ENCODE measurements at regions not wholly inside any gene's neighbourhood (a gene's known extent, or its start where the extent isn't known, plus 50 kb on each side); places are given as distances from the start of the nearest gene placed in this dataset.
"Not testable (repeated sequence)": the region's sequence is repeated elsewhere in the genome, so short reads cannot be mapped to it uniquely, and the experiment has no call there.

- no peak for FAIRE-seq
Observed at GRCh38 chr15:92705764-92706163, 50.2 kb upstream of the FAM174B start.

- no peak for FAIRE-seq
Observed at GRCh38 chr15:92706201-92706600, 50.6 kb upstream of the FAM174B start.

GRCh38 chr15:92707880-92708551, 52.4 kb upstream of the FAM174B start:
- FAIRE-seq, result no peak

GRCh38 chr15:92708635-92709034, 53.1 kb upstream of the FAM174B start:
- no peak for FAIRE-seq

- FAIRE-seq, result no peak
Observed at GRCh38 chr15:92709110-92709790, 53.7 kb upstream of the FAM174B start.

GRCh38 chr15:92711457-92711831, 55.9 kb upstream of the FAM174B start:
- FAIRE-seq, result no peak

- no peak for FAIRE-seq
Observed at GRCh38 chr15:92714077-92714476, 58.5 kb upstream of the FAM174B start.

GRCh38 chr15:92714477-92715401, 59.2 kb upstream of the FAM174B start:
- FAIRE-seq, result peak; percentile 66

- FAIRE-seq, result no peak
Observed at GRCh38 chr15:92715758-92716157, 60.2 kb upstream of the FAM174B start.

GRCh38 chr15:92719021-92719420, 63.4 kb upstream of the FAM174B start:
- FAIRE-seq, result no peak

- FAIRE-seq, result no peak
Observed at GRCh38 chr15:92724144-92724543, 68.6 kb upstream of the FAM174B start.

GRCh38 chr15:92725171-92725570, 69.6 kb upstream of the FAM174B start:
- FAIRE-seq, result no peak

- FAIRE-seq, result no peak
Observed at GRCh38 chr15:92728266-92728665, 72.7 kb upstream of the FAM174B start.

GRCh38 chr15:92733090-92733933, 77.7 kb upstream of the FAM174B start:
- FAIRE-seq, result no peak

GRCh38 chr15:92733934-92734521, 78.5 kb upstream of the FAM174B start:
- no peak for FAIRE-seq

- FAIRE-seq, result not testable (repeated sequence)
Observed at GRCh38 chr15:92739246-92739645, 83.7 kb upstream of the FAM174B start.

GRCh38 chr15:92745845-92746271, 90.3 kb upstream of the FAM174B start:
- FAIRE-seq, result no peak

- no peak for FAIRE-seq
Observed at GRCh38 chr15:92747047-92747446, 91.5 kb upstream of the FAM174B start.

GRCh38 chr15:92749216-92749615, 93.6 kb upstream of the FAM174B start:
- FAIRE-seq, result no peak

GRCh38 chr15:92749946-92750345, 94.4 kb upstream of the FAM174B start:
- FAIRE-seq, result no peak

GRCh38 chr15:92751528-92751927, 96.0 kb upstream of the FAM174B start:
- FAIRE-seq, result no peak

GRCh38 chr15:92753591-92753990, 98.0 kb upstream of the FAM174B start:
- FAIRE-seq, result no peak
